GM13977 (cell line): ENCODE measurements at regions not wholly inside any gene's neighbourhood (a gene's known extent, or its start where the extent isn't known, plus 50 kb on each side); places are given as distances from the start of the nearest gene placed in this dataset.
A peak's percentile ranks its signal among the peaks of the same experiment; 100 is the strongest.
"Not testable (repeated sequence)": the region's sequence is repeated elsewhere in the genome, so short reads cannot be mapped to it uniquely, and the experiment has no call there.

ENCODE experiments used
- DNase-seq: peaks from one replicate; pipeline ENCODE4 v3.0.0; 2012; ENCODE audit warnings: low spot score
- CTCF ChIP-seq: IDR thresholded peaks from 2 replicates; pipeline ENCODE4 v1.5.1; 2012; ENCODE audit warnings: mild to moderate bottlenecking, control low read depth; ENCODE audit not compliant: insufficient read depth; ENCODE audit errors: extremely low read depth, missing control alignments
- in situ Hi-C: fragments of 300-500 bp; cut with MboI; formaldehyde crosslinking; loops from one replicate; pipeline ENCODE4 v1.12.0; 2022; ENCODE audit warnings: low sequenced_read_pairs, low pct_unique_long_range_greater_than_20kb, mixed read lengths, inconsistent platforms; ENCODE audit not compliant: unreplicated experiment

- no peak for DNase-seq
- no peak for TF ChIP-seq CTCF
- in situ Hi-C loops, result no loop called here
Observed at GRCh38 chr3:118806423-118806822, 228.2 kb downstream of the IGSF11 start.

- DNase-seq, in situ Hi-C loops: not testable (repeated sequence)
Observed at GRCh38 chr3:118807349-118807748, 227.3 kb downstream of the IGSF11 start.

GRCh38 chr3:118808723-118809122 is 225.9 kb downstream of the IGSF11 start:
- in situ Hi-C loops, result no loop called here
- TF ChIP-seq CTCF, result no peak
- no peak for DNase-seq

- peak; percentile 34 for DNase-seq
- TF ChIP-seq CTCF, result no peak
- in situ Hi-C loops, result no loop called here
Observed at GRCh38 chr3:118809696-118810498, 224.7 kb downstream of the IGSF11 start.

GRCh38 chr3:118810499-118811035 is 224.1 kb downstream of the IGSF11 start:
- in situ Hi-C loops, result no loop called here
- TF ChIP-seq CTCF, result no peak
- DNase-seq, result no peak

- TF ChIP-seq CTCF, result no peak
- in situ Hi-C loops, result no loop called here
- DNase-seq, result no peak
Observed at GRCh38 chr3:118811236-118811732, 223.4 kb downstream of the IGSF11 start.

GRCh38 chr3:118813472-118813871 is 221.2 kb downstream of the IGSF11 start:
- in situ Hi-C loops, result no loop called here
- DNase-seq, result peak; percentile 6
- TF ChIP-seq CTCF, result no peak
